ENCODE measurements at regions not wholly inside any gene's neighbourhood (a gene's known extent, or its start where the extent isn't known, plus 50 kb on each side); places are given as distances from the start of the nearest gene placed in this dataset.

GRCh38 chr20:54385746-54386145, 89.6 kb upstream of the DOK5 start:
- WGBS (ENCODE audit: missing lambda C conversion rate): 57% methylated on average over 8 of the region's 8 CpGs
- FAIRE-seq: no peak
- POLR2A ChIA-PET: no interaction called here

DNA sequence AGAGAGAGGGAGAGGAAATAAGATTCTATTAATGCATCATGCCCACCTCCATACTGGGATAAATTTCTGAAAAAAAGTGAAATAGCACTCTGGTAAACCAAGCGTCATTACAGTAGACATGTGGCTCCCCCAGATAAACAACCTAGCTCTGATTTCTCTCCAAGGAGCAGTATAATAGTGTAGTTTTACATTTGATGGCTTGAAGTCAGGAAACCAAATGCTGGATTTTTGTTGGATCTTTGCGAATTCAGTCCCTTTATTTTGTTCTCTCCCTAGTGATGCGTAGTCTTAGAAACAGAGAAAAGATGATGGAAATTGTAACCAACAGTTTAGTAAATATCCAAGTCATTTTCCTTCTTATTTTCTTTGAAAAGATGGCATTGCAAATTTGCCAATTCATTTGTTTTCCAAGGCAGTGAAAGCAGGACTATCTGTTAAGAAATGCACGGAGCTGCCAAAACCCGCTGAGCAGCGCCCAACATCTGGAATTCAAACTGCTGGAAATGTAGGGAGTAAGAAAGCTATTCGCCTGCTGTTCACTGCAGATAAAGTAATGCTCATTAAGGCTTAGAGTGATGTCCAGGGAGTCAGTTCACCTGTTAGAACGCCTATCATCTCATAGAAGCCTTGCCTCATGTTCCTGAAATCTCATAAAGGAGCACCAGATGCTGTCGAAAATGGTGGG, 85.7 kb upstream of the DOK5 start:
- ATAC-seq (no peak), FAIRE-seq (no peak)
- 57% methylated on average over 9 of the region's 9 CpGs for WGBS (ENCODE audit: missing lambda C conversion rate)

More at GRCh38 chr20:54385746-54386145, 89.6 kb upstream of the DOK5 start:
- no peak for DNase-seq (ENCODE audit: low read depth in 1 of 2, low spot score in 1 of 2)
- Histone ChIP-seq H3K4me1 (no peaks in the 10 kb centered on the region), H3K4me2 (no peak overlapping the region), H3K4me3 (no peak overlapping the region), H3K27ac (no peak overlapping the region), H3K9me3 (no peaks in the 10 kb centered on the region)
- no peak for ATAC-seq
- no peak for TF ChIP-seq NPAS2 (CRISPR knock-in tag; IDR thresholded peaks at IDR 0.05; ENCODE audit: borderline replicate concordance)
- TF ChIP-seq RFX5 (IDR thresholded peaks at IDR 0.05): no peak
- no peak for TF ChIP-seq CHD2 (IDR thresholded peaks at IDR 0.05; ENCODE audit: low read length, partially characterized antibody)
- no peak for TF ChIP-seq HOXA7 (CRISPR knock-in tag; IDR thresholded peaks at IDR 0.05)
- no peak for TF ChIP-seq ZC3H11A (IDR thresholded peaks at IDR 0.05)
- TF ChIP-seq EP300 (IDR thresholded peaks at IDR 0.05): no peak
- no peak for TF ChIP-seq HOXB5 (CRISPR knock-in tag; IDR thresholded peaks at IDR 0.05)
- TF ChIP-seq KDM1A (IDR thresholded peaks at IDR 0.05; ENCODE audit: low read depth): no peak
- TF ChIP-seq E2F6 (IDR thresholded peaks at IDR 0.05; ENCODE audit: borderline replicate concordance, low read depth): no peak
- no peak for TF ChIP-seq FOXS1 (CRISPR knock-in tag; IDR thresholded peaks at IDR 0.05)
- TF ChIP-seq JUNB (IDR thresholded peaks at IDR 0.05): no peak
- TF ChIP-seq BHLHE40 (IDR thresholded peaks at IDR 0.05; ENCODE audit: low read depth, low read length): no peak
- no peak for TF ChIP-seq NR3C1 (IDR thresholded peaks at IDR 0.05)
- CTCF ChIA-PET: no interaction called here

GRCh38 chr20:54397292-54398140, 77.9 kb upstream of the DOK5 start:
- ChIA-PET POLR2A (no interaction called here), CTCF (interaction anchor here (0.6 to 1.3 kb wide), 2 partner anchors 113 to 152 kb away, joined by 3 read pairs; no protein-coding TSS in a partner anchor)
- Histone ChIP-seq H3K4me3 (no peak overlapping the region), H3K4me2 (no peak overlapping the region), H3K27ac (no peak overlapping the region), H3K4me1 (no peaks in the 10 kb centered on the region), H3K9me3 (no peaks in the 10 kb centered on the region)
- FAIRE-seq (no peak), ATAC-seq (no peak), DNase-seq (ENCODE audit: low read depth in 1 of 2, low spot score in 1 of 2) (no peak)
- WGBS (ENCODE audit: missing lambda C conversion rate): 56% methylated on average over 3 of the region's 3 CpGs
- TF ChIP-seq MAFK (IDR thresholded peaks at IDR 0.05; ENCODE audit: partially characterized antibody): no peak
- TF ChIP-seq EHMT2 (IDR thresholded peaks at IDR 0.05; ENCODE audit: low read depth): no peak
- no peak for TF ChIP-seq HDAC2 (IDR thresholded peaks at IDR 0.05)
- TF ChIP-seq HEYL (CRISPR knock-in tag; IDR thresholded peaks at IDR 0.05): no peak
- no peak for TF ChIP-seq ZNF302 (CRISPR knock-in tag; IDR thresholded peaks at IDR 0.05)
- TF ChIP-seq FOSB (CRISPR knock-in tag; IDR thresholded peaks at IDR 0.05): no peak
- TF ChIP-seq, protein P1, sequence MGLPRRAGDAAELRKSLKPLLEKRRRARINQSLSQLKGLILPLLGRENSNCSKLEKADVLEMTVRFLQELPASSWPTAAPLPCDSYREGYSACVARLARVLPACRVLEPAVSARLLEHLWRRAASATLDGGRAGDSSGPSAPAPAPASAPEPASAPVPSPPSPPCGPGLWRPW (IDR thresholded peaks at IDR 0.05): no peak
- TF ChIP-seq PHF8 (IDR thresholded peaks at IDR 0.05; ENCODE audit: borderline replicate concordance, low read depth): no peak
- TF ChIP-seq CEBPB (IDR thresholded peaks at IDR 0.05): no peak
- no peak for TF ChIP-seq HMGXB4 (CRISPR knock-in tag; IDR thresholded peaks at IDR 0.05; ENCODE audit: borderline replicate concordance)
- TF ChIP-seq ZC3H11A (IDR thresholded peaks at IDR 0.05): no peak
- TF ChIP-seq EHF (CRISPR knock-in tag; IDR thresholded peaks at IDR 0.05): no peak
- TF ChIP-seq, protein P2, sequence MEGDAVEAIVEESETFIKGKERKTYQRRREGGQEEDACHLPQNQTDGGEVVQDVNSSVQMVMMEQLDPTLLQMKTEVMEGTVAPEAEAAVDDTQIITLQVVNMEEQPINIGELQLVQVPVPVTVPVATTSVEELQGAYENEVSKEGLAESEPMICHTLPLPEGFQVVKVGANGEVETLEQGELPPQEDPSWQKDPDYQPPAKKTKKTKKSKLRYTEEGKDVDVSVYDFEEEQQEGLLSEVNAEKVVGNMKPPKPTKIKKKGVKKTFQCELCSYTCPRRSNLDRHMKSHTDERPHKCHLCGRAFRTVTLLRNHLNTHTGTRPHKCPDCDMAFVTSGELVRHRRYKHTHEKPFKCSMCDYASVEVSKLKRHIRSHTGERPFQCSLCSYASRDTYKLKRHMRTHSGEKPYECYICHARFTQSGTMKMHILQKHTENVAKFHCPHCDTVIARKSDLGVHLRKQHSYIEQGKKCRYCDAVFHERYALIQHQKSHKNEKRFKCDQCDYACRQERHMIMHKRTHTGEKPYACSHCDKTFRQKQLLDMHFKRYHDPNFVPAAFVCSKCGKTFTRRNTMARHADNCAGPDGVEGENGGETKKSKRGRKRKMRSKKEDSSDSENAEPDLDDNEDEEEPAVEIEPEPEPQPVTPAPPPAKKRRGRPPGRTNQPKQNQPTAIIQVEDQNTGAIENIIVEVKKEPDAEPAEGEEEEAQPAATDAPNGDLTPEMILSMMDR (IDR thresholded peaks at IDR 0.05): no peak
- TF ChIP-seq ZFP36 (IDR thresholded peaks at IDR 0.05; ENCODE audit: borderline replicate concordance, partially characterized antibody): no peak

More for the DNA sequence above, 85.7 kb upstream of the DOK5 start:
- no peak for DNase-seq (ENCODE audit: low read depth in 1 of 2, low spot score in 1 of 2)
- no peak overlapping the region for H3K4me3 ChIP-seq
- H3K4me2 ChIP-seq: no peak overlapping the region
- no peak for TF ChIP-seq HDAC2 (IDR thresholded peaks at IDR 0.05)
- H3K27ac ChIP-seq: no peak overlapping the region
- CTCF ChIA-PET: interaction anchor here (0.7 kb wide), 1 partner anchor 22 kb away, joined by 4 read pairs; no protein-coding TSS in a partner anchor
- no peaks in the 10 kb centered on the region for H3K9me3 ChIP-seq
- POLR2A ChIA-PET: no interaction called here
- H3K4me1 ChIP-seq: no peaks in the 10 kb centered on the region
